GM19035 (cell line): ENCODE measurements at regions not wholly inside any gene's neighbourhood (a gene's known extent, or its start where the extent isn't known, plus 50 kb on each side); places are given as distances from the start of the nearest gene placed in this dataset.

Experiments used
- ATAC-seq: cut with Tn5 transposase; IDR thresholded peaks from one replicate; pipeline ENCODE4 v1.9.1; 2021; ENCODE audit not compliant: unreplicated experiment

- no peak for ATAC-seq
Observed at GRCh38 chr2:45180033-45180746, 170.9 kb upstream of the SIX2 start.

GRCh38 chr2:45178854-45179253 is 169.6 kb upstream of the SIX2 start:
- ATAC-seq = no peak

GRCh38 chr2:45178359-45178758 is 169.1 kb upstream of the SIX2 start:
- ATAC-seq = no peak

- ATAC-seq = no peak
Observed at GRCh38 chr2:45177870-45178269, 168.6 kb upstream of the SIX2 start.

GRCh38 chr2:45176390-45176789 is 167.1 kb upstream of the SIX2 start:
- no peak for ATAC-seq

DNA sequence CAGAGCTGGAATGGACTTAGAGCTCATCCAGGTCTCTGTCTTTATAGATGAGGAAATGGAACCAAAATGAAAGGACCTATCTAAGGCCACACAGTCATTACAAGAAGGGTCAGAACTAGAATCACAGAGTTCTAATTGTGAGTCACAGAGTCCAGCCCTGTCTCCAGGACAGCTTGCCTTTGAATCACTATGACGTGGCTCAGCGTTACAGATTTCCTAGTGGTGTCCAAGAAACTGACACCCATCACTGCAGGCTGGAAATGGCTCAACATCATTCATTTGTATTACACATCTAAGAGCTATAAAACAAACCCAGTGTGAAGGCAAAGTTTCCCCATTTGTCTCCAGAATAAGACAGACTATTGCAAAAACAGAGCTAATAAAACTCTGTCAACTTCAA is 164.3 kb upstream of the SIX2 start:
- no peak for ATAC-seq

DNA sequence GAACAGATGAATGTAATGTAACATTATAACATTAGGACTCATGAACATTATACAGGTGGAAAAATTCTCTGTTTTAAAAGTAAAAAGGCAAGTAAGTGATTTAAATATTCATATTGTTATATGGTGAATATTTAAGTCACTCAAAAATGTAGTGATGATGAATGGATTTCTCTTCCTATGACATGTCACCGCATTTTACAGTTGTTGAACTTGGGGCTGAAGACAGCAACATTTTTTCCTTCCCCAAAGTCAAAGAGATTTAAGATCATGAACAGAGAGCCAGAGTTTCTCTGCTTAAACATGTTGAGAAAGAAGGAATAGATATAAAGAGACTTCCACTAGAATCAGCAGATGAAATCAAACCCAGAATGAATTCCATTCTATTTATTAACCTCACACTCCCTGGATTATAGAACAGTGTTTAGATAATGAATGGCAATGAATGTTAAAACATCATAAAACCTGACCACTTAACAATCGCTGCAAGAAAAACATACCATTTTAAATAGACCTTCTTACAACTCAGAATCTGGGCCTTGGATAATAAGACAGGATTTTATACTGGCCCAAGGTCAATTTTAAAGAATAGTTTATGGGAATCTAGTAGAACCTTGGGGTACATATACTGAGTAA is 163.6 kb upstream of the SIX2 start:
- ATAC-seq = no peak

- no peak for ATAC-seq
Observed at GRCh38 chr2:45172142-45172541, 162.9 kb upstream of the SIX2 start.

DNA sequence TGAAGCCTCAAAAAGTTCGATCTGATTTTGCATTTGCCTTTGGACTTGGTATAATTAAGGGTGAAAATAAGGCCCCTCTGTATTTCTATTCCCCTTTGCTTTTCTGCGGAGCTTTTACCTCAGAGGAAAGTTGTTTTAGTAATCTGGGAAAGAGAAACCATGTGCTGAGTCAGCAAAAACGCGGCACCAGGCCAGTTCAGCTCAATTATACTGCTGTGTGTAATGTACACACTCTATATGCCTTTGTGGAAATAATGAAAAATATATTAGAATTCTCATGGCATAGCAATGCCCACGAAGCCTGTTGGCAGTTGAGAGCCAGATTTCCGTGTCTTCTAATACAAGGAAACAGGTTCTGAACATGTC is 161.9 kb upstream of the SIX2 start:
- ATAC-seq = no peak

GRCh38 chr2:45170191-45171135 is 161.2 kb upstream of the SIX2 start:
- no peak for ATAC-seq

DNA sequence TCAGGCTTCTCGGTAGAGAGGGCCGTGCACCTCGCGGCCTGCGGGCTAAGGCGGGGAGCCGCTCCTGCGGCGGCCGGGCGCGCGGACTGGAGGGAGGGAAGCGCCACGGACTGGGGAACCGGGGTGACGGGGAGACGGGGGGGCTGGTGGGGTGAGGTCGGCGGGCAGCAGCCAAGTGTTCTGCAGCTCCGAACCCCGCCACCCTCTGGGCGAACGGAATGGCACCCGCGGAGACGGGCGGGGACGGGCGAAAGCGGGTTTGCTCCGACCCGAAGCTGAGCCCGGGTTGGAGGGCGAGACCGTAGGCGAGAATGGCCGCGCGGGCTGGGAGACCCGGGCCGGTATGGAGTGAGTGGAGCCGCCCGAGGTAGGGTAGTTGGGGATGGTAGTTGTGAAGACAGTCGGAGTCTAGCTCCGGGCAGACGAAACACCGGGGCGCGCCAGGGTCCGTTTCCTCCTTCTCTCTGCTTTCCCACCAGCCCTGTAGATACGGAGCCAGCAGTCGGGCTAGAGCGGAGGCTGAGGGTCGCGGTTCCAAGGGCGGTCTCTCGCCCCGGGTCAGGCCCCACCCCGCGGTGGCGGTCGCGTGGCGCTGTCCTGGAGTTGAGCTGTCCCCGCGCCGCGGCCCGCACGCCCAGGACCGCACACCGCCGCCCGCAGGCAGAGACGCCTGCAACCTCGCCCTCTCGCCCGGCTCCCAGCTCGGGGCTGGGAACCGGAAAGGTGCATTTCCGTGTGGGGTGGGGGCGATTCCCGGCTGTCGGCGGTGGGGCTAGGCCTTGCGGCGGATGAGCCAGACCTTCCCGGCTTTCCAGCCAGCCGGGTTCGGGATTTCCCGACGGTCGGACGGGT is 160.3 kb upstream of the SIX2 start:
- no peak for ATAC-seq

GRCh38 chr2:45168711-45169338 is 159.6 kb upstream of the SIX2 start:
- no peak for ATAC-seq

DNA sequence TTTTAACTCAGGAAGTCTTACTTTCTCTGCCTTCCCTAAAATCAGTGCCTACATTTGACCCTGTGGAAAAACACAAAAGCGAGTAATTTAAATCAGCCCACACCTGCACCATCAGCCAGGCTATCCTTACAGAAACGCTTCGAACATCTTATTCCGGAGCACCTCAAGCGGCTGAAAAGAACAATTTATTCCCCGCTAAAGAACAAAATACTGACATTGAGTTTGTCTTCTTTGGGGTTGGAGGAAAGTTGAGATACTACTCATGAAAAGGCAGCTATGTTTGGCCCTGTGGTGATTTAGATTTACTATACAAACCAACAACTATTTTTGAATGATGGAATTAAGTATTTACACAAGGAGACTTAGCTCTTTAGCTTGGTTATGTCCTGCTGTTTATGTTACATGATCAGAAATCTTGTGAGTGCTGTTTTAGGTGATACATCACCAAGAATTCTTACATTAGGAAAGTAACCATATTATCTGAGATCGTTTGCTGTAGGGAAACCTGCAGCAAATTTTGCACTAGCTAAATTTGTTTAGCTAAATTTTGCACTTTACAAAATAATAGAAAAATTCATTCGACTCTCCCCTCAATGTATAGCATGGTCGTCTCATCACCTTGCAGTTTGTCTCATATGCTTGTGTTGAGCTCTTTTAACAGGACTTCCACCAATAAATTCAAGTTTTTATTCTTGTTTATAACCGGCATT is 158.8 kb upstream of the SIX2 start:
- ATAC-seq = no peak

DNA sequence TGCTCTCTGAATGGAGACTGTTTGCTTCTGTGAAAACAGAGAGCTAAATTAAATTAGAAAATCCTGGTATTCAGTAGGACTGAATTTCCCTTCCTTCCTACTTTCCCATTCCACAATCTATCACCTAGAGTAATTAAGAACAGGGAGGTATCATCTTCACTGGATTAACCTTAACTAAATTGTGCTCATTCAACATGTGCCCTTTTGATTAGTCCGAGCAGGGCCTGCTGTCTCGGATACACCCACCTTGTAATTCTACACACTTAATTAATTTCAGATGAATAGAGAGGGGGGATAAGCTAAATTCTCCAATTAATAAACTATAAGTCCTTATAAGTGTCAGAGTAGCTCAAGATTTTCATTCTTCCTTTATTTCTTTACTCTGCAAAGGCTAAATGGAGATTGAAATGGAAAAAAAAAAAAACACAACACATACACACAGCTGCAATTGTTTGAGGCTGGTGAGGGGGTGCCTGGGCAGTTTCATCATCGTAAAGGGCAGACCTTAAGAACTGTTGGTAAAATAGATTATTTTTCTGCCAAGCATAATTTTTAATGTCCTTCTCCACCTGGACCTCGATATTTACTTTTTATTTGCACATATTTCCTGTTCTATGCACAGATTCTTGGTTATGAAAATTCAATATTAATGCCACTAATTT is 157.1 kb upstream of the SIX2 start:
- no peak for ATAC-seq

DNA sequence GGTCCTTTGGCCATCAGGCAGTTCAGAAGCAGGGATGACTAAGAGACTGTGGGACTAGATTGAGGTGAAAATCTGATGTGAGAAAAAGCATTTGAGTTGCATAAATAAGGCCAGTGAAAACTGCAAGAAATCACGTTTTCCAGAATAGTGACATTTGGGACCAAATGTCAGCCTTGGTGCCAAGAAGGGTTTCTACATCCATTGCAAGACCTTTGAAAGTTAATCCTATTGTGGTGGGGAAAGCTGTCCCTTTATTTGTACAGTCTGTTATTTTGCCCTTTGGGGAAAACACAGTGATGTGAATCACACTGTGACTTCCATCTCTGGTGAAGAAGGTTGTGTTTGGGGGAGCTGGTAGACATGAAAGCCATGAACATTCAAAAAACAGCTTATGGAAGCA is 153.5 kb upstream of the SIX2 start:
- ATAC-seq = no peak

GRCh38 chr2:45156605-45157004 is 147.4 kb upstream of the SIX2 start:
- no peak for ATAC-seq

DNA sequence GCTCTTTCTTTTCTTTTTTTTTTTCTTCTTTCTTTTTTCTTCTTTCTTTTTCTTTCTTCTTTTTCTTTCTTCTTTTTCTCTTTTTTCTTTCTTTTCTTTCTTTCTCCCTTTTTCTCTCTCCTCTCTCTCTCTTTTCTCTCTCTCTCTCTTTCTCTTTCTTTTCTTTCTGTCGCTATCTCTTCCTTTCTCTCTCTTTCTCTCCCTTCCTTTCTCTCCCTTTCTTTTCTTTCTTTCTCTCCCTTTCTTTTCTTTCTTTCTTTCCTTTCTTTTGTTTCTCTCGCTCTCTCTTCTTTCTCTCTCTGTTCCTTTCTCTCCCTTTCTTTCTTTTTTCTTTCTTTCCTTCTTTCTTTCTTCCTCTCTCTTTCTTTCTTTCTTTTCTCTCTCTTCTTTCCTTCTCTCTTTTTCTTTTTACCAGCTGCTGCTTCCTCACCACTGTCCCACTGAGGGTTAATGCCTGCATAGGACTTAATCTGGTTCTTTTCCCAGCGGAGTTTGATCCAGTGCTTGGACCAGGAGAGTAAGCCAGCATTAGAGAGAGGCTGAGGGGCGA is 145.4 kb upstream of the SIX2 start:
- no peak for ATAC-seq

GRCh38 chr2:45154144-45154543 is 144.9 kb upstream of the SIX2 start:
- ATAC-seq = no peak

DNA sequence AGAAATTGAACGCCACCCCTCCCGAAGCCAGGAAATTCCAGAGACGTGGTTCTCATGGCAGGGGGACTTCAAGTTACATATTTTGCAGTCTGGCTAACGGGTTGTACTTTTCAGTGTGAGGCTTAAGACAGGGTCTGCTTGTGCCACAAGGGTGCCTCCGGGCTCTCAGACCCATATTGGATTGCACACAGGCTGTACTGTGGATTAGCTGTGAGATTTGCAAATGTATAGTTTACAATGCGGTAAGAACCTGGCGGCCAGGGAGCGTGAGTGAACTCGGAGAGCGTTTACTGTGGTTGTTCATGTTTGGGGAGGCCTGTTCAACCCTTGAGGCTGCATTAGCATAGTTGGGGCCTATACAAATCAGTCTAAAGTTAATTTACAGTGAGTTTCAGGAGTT is 143.9 kb upstream of the SIX2 start:
- ATAC-seq = no peak
